Activated T-cell treated with anti-CD3 and anti-CD28 coated beads, Interleukin-2, amount 50 U/mL, for 48 hours (primary cell): ENCODE measurements at regions not wholly inside any gene's neighbourhood (a gene's known extent, or its start where the extent isn't known, plus 50 kb on each side); places are given as distances from the start of the nearest gene placed in this dataset.
"Not testable (repeated sequence)": the region's sequence is repeated elsewhere in the genome, so short reads cannot be mapped to it uniquely, and the experiment has no call there.

Experiments used
- DNase-seq, 2 experiments: peaks; one replicate each; pipeline ENCODE4 v3.0.0-alpha.2; 2020

DNA sequence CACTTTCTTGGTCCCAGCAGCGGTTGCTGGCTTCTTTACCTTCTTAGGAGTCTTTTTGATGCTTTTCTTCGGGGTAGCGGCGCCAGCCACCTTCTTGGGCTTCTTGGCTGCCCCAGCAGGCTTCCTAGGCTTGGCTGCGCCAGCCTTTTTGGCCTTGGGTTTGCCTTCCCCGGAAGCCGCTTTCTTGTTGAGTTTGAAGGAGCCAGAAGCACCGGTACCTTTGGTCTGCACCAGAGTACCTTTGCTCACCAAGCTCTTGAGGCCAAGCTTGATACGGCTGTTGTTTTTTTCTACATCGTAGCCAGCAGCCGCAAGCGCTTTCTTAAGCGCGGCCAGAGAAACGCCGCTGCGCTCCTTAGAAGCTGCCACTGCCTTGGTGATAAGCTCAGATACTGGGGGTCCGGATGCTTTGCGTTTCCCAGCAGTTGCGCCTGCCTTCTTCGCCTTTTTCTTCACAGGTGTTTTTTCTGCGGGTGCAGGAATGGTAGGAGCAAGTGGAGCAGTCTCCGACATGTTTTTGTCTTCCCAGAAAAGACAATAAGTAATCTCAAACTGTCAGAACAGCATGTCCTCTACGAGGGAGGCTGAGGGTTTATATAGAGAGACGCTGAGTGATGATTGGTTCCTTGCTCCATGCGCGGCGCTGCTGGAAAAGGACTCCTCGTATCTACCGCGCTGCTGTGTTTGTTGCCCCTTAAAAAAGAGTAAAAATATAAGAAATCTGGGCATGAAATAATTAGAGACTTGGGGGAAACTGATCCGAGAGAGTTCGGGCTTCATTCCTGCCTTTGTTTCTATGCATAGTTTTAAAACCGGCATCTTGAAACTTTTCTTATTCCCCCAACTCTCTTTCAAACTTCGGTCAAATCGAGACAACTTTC, 130.3 kb upstream of the BTN3A2 start:
- DNase-seq, result no peak

DNA sequence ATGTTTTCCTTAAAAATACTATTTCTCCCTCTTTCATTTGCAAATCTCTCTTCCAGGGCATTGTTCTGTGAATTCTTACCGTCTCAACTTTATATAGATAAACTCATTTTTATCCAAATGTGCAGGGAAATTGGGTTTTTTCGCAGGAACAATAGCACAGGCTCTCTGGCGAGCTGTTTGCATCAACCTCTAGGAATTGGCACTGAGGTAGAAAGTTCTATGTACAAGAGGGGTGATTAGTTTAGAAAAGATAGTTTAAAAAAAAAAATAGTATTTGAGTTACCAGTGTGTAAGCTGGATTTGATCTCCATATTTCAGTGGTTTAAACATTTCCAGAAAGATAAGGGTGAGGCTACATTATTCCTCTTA, 129.7 kb upstream of the BTN3A2 start:
- DNase-seq, result no peak

DNA sequence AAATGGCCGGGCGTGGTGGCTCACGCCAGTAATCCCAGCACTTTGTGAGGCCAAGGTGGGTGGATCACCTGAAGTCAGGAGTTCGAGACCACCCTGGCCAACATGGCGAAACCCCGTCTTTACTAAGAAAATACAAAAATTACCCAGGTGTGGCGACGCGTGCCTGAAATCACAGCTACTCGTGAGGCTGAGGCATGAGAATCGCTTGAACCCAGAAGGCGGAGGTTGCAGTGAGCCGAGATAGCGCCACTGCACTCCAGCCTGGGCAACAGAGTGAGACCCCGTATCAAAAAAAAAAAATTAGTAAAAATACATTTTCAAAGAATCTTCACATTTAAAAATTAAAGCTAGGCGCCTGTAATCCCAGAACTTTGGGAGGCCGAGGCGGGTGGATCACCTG, 125.6 kb upstream of the BTN3A2 start:
- DNase-seq, result not testable (repeated sequence)

DNA sequence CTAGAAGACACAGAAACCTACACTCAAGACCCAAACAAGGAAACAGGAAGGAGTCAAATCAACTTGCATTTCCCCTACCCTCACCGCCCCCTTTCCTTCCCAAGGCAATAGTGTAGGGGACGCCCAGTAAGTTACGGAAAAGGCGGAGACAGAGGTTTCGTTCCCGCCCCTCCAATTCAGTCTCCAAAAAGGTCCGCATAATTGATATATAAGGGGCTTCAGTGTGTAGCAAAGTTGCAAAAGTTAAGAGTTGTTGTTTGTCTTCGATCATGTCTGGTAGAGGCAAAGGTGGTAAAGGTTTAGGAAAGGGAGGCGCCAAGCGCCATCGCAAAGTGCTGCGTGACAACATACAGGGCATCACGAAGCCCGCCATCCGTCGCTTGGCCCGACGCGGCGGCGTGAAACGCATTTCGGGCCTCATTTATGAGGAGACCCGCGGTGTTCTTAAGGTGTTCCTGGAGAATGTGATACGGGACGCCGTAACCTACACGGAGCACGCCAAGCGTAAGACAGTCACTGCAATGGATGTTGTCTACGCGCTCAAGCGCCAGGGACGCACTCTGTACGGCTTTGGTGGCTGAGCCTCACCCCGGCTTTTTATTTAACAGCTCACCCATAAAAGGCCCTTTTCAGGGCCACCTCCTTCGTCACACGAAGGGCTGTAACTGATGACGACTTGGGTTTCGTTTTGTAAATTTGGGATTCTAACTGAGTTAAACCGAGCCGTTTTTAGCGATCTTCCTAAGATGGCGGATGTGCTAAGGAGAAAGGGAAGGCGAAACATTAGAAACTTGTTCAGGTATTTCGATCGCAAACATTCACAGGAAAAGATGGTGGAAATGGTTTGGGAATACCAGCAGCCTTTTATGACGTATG, 124.6 kb upstream of the BTN3A2 start:
- DNase-seq, result peak; percentile 84 to 85

DNA sequence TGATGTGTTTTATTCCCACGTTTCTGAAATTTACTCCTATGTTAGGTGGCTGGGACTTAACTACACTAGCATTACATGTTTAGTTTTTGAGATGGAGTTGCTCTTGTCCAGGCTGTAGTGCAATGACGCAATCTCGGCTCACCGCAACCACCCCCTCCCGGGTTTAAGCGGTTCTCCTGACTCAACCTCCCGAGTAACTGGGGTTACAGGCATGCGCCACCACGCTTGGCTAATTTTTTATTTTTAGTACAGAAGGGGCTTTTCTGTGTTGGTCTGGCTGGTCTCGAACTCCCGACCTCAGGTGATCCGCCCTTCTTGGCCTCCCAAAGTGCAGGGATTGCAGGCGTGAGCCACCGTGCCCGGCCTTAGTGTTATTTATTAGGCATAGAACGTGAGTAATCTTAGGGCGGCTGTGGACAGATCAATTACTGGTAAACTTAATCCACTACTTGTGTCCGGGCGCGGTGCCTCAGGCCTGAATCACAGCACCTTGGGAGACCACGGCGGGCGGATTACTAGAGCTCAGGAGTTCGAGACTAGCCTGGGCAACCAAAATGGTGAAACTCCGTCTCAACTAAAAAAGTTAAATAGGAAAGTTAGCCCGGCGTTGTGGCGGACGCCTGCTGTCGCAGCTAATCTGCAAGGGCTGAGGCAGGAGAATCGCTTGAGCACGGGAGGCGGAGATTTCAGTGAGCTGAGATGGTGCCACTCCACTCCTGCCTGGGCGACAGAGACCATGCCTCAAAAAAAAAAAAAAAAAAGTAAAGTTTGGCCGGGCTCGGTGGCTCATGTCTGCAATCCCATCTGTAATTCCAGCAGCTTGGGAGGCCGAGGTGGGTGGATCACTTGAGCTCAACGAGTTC, 123.7 kb upstream of the BTN3A2 start:
- DNase-seq, result peak; percentile 77 to 84

DNA sequence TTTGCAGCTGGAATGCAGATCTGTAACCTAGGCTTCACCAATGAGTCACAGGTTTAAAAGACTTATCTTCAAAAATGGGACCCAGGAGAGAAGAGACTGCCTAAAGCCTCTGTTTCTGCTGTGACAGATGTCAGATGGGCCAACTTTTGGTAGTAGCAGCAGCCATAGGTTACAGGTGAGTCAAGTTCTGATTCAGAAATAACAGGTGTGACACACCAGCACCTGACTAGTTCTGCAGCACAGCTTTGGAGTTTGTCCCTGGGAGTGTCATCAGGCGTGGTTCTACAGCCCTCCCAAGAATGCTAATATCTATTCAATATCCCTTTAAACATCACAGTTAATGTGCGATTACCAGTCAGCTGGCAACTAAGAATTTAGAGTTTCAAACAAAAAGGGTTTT, 121.9 kb upstream of the BTN3A2 start:
- no peak for DNase-seq

DNA sequence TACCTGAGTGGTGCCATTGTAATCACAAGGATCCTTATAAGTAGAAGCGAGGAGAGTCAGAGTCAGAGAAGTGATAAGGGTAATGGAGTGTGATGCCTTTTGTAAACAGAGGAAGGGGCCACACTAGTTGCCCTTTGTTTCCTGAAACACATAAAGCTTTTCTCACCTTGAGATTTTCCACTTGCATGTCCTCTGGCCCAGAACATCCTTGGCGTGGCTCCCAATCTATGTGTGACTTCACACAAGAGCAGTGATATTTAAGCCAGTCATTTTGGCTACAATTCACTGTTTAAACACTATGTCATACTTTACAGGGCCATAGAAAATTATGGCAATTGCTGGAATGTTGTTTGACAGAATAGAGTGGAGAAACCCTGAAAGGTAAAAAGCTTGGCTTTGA, 121.2 kb upstream of the BTN3A2 start:
- no peak for DNase-seq

DNA sequence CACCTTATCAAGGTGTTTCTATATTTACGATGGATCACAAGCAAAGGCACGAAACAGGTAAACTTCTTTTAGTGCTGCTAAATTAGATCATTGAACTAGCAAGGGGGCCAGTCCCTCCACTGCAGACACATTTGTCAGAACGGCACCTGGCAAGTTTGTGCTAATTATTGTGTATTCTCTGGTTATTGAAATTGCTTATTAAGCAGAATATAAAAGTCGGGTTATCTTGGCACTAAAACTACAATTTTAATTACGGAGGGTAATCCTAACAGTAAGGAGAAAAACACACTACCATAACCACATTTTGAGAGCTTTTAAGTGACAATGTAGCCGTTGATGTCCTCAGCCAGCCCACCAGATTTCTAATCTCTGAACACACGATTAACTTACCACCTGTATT, 118.9 kb upstream of the BTN3A2 start:
- DNase-seq, result no peak

DNA sequence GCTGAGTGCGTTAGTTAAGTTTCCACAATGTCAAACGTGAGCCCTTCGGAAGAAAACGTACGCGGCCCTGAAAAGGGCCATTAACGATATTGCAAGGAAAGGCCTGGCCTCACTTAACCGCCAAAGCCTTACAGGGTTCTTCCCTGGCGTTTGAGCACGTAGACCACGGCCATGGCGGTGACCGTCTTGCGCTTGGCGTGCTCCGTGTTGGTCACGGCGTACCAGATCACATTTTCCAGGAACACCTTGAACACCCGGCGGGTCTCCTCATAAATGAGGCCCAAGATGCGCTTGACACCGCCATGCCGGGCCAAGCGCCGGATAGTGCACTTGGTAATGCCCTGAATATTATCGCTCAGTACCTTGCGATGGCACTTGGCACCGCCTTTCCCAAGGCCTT, 118.4 kb upstream of the BTN3A2 start:
- DNase-seq, result no peak

DNA sequence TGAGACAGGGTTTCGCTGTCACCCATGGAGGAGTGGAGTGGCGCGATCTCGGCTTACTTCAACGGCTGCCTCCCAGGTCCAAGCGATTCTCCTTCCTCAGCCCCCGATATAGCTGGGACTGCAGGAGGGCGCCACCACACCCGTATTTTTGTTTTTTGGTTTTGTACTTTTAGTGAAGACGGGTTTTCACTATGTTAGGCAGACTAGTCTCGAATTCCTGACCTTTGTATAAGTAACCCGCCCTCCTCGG, 115.4 kb upstream of the BTN3A2 start:
- DNase-seq, result no peak

DNA sequence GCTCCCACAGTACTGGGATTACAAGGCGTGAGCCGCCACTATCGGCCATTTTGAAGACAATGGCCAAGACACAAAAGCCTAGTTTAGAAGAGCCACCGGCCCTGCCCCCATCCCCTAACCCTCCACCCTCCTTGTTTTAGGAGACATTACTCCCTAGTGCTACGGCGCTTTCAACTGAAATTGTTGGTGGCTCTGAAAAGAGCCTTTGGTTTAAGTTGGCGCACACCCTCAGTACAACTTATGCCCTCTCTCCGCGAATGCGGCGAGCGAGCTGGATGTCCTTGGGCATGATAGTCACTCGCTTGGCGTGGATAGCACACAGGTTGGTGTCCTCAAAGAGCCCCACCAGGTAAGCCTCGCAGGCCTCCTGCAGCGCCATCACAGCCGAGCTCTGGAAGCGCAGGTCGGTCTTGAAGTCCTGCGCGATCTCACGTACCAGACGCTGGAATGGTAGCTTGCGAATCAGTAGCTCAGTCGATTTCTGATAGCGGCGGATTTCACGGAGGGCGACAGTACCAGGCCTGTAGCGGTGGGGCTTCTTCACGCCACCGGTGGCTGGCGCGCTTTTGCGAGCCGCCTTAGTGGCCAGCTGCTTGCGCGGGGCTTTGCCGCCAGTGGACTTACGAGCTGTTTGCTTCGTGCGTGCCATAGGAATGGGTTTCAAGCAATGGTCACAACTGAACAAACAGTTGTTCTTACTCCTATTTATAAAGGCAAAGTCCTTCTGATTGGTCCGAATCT, 114.9 kb upstream of the BTN3A2 start:
- DNase-seq, result peak; percentile 82 to 84

DNA sequence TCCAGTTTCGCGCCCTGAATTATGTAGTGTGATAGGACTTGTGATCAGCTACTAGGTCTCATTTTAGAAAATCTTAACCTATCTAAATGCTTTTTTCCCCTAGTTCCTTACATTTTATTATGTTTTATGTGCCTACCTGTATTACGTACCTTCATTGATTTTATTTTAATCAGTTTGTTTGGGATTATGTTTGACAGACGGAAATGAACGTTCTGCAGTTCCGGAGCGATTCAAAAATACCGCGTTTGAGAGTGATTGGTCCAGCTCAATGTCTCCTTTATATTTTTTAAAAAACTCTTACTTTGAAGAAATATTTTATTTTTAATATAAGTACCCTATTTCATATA, 114.3 kb upstream of the BTN3A2 start:
- no peak for DNase-seq

DNA sequence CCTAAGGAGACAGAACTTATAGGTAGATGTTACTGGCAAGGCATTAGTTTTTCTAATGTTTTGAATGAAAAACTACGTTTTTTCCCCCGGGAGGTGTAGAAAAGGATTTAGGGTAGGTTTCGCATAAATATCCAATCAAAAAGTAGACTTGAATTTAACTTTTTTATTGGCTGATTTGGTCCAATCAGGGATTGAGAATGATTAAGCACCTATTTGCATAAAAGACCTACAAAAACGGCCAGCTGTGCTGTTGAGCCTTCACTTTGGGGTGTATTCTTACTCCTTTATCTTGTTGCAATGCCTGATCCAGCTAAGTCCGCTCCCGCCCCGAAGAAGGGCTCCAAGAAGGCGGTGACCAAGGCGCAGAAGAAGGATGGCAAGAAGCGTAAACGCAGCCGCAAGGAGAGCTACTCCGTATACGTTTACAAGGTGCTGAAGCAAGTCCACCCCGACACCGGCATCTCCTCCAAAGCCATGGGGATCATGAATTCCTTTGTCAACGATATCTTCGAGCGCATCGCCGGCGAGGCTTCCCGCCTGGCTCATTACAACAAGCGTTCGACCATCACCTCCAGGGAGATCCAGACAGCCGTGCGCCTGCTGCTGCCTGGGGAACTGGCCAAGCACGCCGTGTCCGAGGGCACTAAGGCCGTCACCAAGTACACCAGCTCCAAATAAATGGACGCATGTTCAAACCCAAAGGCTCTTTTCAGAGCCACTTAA, 113.5 kb upstream of the BTN3A2 start:
- DNase-seq, result peak; percentile 84 to 85

DNA sequence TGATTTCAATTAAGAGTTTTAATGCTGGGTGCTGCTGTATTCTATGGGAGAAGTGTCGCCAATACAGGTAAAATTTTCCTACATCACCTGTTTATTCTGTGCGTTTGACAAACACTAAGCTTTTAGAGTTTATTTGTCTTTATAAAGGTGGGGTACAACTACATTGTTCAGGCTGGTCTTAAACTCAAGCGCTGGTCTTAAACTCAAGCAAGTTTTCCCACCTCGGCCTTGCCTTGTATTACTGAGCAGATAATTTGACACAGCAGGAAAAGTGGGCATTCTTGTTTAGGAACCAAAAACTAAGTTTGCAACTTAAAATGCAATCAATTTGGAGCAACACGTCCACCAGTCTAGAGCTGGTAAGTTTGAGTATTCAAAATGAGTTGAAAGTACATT, 112.9 kb upstream of the BTN3A2 start:
- DNase-seq, result no peak

DNA sequence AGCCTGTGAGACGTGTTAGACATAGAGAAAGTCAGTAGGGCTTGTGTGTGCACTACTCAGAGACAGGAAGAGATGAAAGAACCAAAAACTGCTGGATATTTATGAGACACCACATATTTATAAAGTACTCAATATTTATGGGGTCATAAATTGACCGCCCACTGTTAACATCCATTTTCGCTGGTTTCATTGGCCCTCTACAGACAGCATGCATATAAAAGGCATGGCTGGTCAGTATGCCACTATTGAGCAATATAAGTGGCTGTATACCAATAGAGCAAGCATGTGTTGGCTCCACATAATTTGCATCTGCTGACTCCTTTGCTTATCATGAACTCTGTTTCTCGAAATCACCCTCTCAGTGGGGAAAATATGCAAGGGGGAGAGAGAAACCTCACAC, 110.3 kb upstream of the BTN3A2 start:
- no peak for DNase-seq

DNA sequence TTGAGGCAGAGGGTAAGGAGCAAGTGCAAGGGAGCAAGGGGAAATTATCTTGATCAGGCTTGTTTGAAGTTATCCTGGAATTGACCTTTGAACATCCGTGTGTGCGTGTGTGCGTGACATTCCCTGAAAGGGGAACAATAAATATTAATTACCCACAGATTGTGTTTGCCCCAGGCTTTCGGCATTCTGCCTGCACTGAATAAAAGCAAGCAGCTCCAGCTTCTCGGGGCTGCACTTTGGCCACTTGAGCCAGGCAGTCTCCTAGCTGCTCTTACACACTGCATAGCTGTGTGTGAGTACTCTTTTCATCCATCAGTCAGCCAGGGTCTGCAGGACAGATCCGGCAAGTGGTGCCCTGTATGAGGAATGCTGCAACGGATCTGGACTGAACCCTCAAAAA, 107.7 kb upstream of the BTN3A2 start:
- no peak for DNase-seq

DNA sequence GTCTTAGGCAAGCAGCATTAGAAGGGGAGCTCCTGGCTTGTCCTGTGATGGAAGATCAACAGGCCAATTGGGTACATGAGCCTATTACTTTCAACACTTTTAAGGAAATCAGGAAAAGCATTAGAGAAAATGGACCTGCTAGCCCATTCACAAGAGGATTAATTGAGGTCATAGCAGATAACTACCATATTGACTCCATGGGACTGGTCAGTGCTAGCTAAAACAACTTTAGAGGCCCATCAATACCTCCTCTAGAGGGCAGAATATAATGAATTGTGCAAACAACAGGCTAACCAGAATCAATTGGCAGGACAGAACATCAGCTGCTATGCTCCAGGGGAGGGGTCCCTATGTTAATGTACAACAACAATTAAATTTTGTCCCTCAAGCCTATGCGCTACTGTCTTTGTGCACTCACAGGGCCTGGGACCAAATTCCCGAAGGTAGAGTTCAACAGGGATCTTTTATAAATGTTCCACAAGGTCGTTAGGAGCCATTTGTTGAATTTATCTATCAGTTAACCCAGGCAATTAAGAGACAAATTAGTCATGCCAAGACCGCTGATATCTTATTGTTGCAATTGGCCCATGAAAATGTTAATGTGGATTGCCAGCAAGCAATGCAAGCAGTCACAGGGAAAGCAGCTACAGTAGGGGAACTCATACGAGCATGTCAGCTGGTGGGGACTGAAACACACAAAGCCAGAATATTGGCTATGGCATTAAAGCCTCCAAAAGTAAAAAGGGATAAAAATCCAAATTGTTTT, 106.6 kb upstream of the BTN3A2 start:
- DNase-seq, result no peak

DNA sequence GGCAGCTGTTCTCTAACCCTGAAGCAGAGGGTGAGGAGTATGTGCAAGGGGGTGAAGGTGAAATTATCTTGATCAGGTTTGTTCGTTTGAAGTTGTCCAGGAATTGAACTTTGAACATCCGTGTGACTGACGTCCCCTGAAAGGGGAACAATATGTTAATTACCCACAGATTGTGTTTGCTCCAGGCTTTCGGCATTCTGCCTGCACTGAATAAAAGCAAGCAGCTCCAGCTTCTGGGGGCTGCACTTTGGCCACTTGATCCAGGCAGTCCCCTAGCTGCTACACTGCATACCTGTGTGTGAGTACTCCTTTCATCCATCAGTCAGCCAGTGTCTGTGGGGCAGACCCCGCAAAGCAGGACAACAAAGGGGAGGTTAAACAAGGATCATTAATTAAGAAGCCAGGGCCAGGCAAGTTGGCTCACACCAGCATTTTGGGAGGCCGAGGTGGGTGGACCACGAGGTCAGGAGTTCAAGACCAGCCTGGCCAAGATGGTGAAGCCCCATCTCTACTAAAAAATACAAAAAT, 104.8 kb upstream of the BTN3A2 start:
- no peak for DNase-seq

DNA sequence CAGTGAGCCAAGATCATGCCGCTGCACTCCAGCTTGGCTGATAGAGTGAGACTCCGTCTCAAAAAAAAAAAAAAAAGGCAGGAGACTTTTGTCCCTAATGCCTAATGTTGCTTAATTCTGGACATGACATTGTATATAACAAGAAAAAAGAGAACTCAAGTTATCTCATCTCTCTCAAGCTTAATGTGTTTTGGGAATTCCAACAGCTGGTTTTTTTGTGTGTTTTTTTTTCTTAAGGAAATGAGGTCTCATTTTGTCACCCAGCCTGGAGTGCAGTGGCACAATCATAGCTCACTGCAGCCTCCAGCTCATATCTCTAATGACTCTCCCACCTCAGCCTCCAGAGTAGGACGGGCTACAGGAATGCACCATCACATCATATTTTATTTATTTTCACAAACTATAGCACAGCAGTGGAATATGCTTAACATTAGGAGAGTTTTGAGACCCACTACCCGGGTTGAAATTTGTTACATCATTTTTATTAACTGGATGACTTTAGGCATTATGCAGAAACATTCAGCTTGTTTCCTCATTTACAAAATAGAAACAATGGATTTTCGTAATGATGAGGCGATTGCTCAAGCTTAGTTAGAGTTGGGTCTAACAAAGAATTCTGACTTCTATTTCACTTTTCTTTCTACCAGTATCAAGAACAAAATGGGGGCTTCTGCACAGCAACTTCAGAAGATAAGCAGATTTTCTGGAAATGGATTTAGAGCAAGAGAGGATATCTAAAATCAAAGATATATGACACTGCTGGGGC, 104.1 kb upstream of the BTN3A2 start:
- no peak for DNase-seq

DNA sequence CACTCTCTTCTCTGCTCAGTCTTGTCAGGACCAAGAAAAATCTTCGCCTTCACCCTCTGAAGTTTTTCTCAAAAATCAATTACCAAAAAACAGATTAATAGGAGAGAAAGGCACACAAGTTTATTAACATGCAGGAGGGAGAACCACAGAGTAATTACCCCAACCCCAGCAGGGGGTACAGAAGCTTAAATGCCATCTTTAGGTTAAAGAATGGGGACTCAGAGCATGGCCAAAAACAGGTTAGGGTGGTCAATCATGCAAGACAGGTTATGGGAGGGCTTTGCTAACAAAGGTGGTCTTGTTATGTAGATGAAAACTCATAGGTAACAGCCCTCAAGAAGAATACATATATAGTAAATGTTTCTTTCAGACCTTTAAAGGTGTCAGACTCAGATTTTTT, 100.5 kb upstream of the BTN3A2 start:
- DNase-seq, result no peak
